ENCODE measurements at regions not wholly inside any gene's neighbourhood (a gene's known extent, or its start where the extent isn't known, plus 50 kb on each side); places are given as distances from the start of the nearest gene placed in this dataset.

DNA sequence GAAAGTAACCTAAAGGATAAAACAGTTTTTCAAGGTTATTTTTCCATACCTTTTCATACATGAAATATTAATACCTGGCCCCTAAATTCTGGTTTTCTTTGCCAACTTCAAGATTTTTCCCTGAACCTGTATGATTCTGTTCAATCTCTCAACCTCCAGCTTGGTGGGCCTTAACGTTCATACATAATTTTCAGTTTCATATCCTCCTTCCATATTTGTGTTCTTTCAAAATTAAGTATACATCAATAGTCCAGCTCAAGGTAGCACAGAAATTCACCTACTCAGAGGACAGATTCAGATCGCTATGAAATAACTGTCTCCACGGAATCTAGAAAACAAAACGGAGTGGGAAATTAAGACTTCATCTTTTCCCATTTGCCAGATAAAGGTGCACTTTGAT is 505.8 kb upstream of the GHITM start:
- no peak for TF ChIP-seq CTCF (IDR thresholded peaks at IDR 0.05)
- DNase-seq (no peak), ATAC-seq (no peak)
- no peaks in the 10 kb centered on the region for H3K9me3 ChIP-seq
- no peaks in the 10 kb centered on the region for H3K4me1 ChIP-seq
- H3K27me3 ChIP-seq, result no peaks in the 10 kb centered on the region
- intact Hi-C loops (cut with DNase I), result no loop called here
- H3K36me3 ChIP-seq, result no peaks in the 10 kb centered on the region
- H3K27ac ChIP-seq, result no peak overlapping the region
- H3K4me3 ChIP-seq, result no peak overlapping the region

DNA sequence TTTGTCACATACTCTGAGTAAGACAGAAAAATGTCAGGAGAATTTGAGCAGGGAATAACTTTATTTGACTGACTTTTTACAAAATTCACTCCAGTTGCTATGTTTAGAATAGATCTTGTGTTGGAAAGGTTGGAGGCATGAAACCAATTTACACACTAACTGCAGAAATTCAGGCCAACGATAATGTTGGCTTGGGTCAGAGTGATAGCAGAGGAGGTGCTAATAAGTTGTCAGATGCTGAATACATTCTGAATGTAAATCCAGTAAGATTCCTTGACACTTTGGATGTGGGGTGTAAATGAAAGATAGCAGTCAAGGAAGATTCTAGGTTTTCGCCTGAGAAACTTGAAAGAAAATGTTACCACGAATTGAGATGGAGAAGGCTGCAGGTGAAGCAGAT is 502.5 kb upstream of the GHITM start:
- H3K27ac ChIP-seq, result no peak overlapping the region
- DNase-seq (no peak), ATAC-seq (no peak)
- no peaks in the 10 kb centered on the region for H3K27me3 ChIP-seq
- intact Hi-C loops (cut with DNase I), result no loop called here
- H3K4me1 ChIP-seq, result no peaks in the 10 kb centered on the region
- TF ChIP-seq CTCF (IDR thresholded peaks at IDR 0.05), result no peak
- H3K36me3 ChIP-seq, result no peaks in the 10 kb centered on the region
- H3K4me3 ChIP-seq, result no peak overlapping the region
- no peaks in the 10 kb centered on the region for H3K9me3 ChIP-seq

GRCh38 chr10:83647526-83647925 is 491.8 kb upstream of the GHITM start:
- no peaks in the 10 kb centered on the region for H3K27me3 ChIP-seq
- no peak for ATAC-seq
- H3K4me3 ChIP-seq, result no peak overlapping the region
- peak in 1 of 4 donors; percentile 3 for DNase-seq
- no peaks in the 10 kb centered on the region for H3K36me3 ChIP-seq
- no peak overlapping the region for H3K27ac ChIP-seq
- intact Hi-C loops (cut with DNase I), result no loop called here
- H3K4me1 ChIP-seq, result no peaks in the 10 kb centered on the region
- H3K9me3 ChIP-seq, result no peaks in the 10 kb centered on the region
- no peak for TF ChIP-seq CTCF (IDR thresholded peaks at IDR 0.05)

GRCh38 chr10:83648201-83648600 is 491.1 kb upstream of the GHITM start:
- no peak for TF ChIP-seq CTCF (IDR thresholded peaks at IDR 0.05)
- Histone ChIP-seq H3K27ac (no peak overlapping the region), H3K9me3 (no peaks in the 10 kb centered on the region), H3K4me1 (no peaks in the 10 kb centered on the region), H3K36me3 (no peaks in the 10 kb centered on the region), H3K27me3 (no peaks in the 10 kb centered on the region), H3K4me3 (no peak overlapping the region)
- DNase-seq, result no peak
- ATAC-seq, result no peak
- intact Hi-C loops (cut with DNase I), result no loop called here

DNA sequence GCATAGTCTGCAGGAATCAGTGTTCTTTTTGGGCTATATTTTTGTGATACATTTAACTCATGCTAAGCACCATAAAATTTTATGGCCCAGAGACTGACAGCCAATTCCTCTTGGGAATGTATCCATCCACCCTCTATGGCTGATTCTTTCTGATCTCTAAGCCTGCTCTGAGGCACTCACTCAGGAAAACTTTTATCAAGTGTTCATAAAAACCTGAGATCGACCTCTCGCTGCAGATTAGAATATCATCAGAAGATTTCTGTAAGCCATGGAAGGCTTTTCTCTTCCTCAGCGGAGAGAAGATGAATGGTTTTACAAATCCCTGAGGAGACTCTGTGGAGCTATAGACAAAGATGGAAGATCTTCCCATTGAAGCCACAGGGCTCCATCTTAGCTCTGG is 489.8 kb upstream of the GHITM start:
- ATAC-seq, result no peak
- intact Hi-C loops (cut with DNase I), result no loop called here
- no peak for DNase-seq
- no peaks in the 10 kb centered on the region for H3K9me3 ChIP-seq
- H3K27ac ChIP-seq, result no peak overlapping the region
- H3K27me3 ChIP-seq, result no peaks in the 10 kb centered on the region
- no peak for TF ChIP-seq CTCF (IDR thresholded peaks at IDR 0.05)
- H3K36me3 ChIP-seq, result no peaks in the 10 kb centered on the region
- no peak overlapping the region for H3K4me3 ChIP-seq
- no peaks in the 10 kb centered on the region for H3K4me1 ChIP-seq
